ENCODE measurements at regions not wholly inside any gene's neighbourhood (a gene's known extent, or its start where the extent isn't known, plus 50 kb on each side); places are given as distances from the start of the nearest gene placed in this dataset.
A peak's percentile ranks its signal among the peaks of the same experiment; 100 is the strongest.
"Not testable (repeated sequence)": the region's sequence is repeated elsewhere in the genome, so short reads cannot be mapped to it uniquely, and the experiment has no call there.

DNA sequence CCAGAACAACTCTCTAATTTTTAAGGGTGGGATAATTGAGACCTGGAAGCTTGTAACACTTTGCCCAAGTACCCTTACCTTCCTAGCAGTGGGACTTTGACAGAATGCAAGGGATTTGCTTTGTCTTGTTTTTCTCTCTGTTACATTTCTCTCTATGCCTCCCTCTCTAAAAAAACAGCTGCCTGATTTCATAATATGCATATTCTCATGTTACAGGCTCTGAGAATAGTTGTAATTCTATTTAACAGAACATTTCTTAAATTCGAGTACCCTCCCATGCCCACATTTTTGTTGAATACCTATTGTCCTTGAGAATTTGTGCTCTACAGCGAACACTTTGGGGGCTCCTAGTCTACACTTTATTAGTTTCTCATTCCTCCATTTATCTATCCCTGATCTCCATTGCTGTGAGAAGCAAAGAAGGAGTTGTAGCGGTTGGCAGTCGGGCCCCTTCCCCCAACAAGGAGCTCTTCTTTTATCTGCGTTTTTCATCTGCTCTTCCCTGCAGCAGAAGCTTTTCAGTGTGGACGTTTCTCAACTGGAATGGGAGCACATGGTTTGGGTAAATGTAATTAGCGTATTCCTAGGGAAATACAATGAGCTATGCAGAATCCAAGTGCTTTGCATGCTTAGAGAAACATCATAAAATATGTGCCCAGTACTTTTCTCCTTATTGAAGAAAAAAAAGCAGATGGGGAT is 117.7 kb upstream of the CCDC90B start:
- 76% methylated on average over 7 of the region's 7 CpGs for WGBS
- no peak overlapping the region for H3K9ac ChIP-seq (ENCODE audit: low read depth, low read length)
- H3K27ac ChIP-seq (ENCODE audit: low read depth, low read length): no peak overlapping the region
- 0 out of 2 replicates have a peak, but pooled peaks cover 8% of the 10 kb centered on the region for H3K4me1 ChIP-seq (ENCODE audit: insufficient read depth, low read length)
- H3K27me3 ChIP-seq (ENCODE audit: insufficient read depth, low read length): no peaks in the 10 kb centered on the region
- no peaks in the 10 kb centered on the region for H3K9me3 ChIP-seq (ENCODE audit: insufficient read depth, low read depth, low read length)
- no peaks in the 10 kb centered on the region for H3K36me3 ChIP-seq (ENCODE audit: insufficient read depth, low read length)
- no peak overlapping the region for H3K4me3 ChIP-seq (ENCODE audit: low read length)

- Histone ChIP-seq H3K4me3 (ENCODE audit: low read length) (no peak overlapping the region), H3K9ac (ENCODE audit: low read depth, low read length) (no peak overlapping the region), H3K4me1 (ENCODE audit: insufficient read depth, low read length) (0 out of 2 replicates have a peak, but pooled peaks cover 8% of the 10 kb centered on the region), H3K36me3 (ENCODE audit: insufficient read depth, low read length) (no peaks in the 10 kb centered on the region), H3K27me3 (ENCODE audit: insufficient read depth, low read length) (no peaks in the 10 kb centered on the region), H3K9me3 (ENCODE audit: insufficient read depth, low read depth, low read length) (no peaks in the 10 kb centered on the region), H3K27ac (ENCODE audit: low read depth, low read length) (no peak overlapping the region)
- WGBS: 93% methylated on average over 1 of the region's 1 CpG
Measured at GRCh38 chr11:83401506-83402225, 115.5 kb upstream of the CCDC90B start.

GRCh38 chr11:83394331-83394730 is 108.2 kb upstream of the CCDC90B start:
- Histone ChIP-seq H3K4me1 (ENCODE audit: insufficient read depth, low read length) (no peaks in the 10 kb centered on the region), H3K27ac (ENCODE audit: low read depth, low read length) (no peak overlapping the region), H3K9me3 (ENCODE audit: insufficient read depth, low read depth, low read length) (no peaks in the 10 kb centered on the region), H3K9ac (ENCODE audit: low read depth, low read length) (no peak overlapping the region), H3K4me3 (ENCODE audit: low read length) (no peak overlapping the region), H3K27me3 (ENCODE audit: insufficient read depth, low read length) (no peaks in the 10 kb centered on the region), H3K36me3 (ENCODE audit: insufficient read depth, low read length) (no peaks in the 10 kb centered on the region)
- WGBS: 91% methylated on average over 1 of the region's 1 CpG

- 100% methylated on average over 1 of the region's 1 CpG for WGBS
- H3K4me3 ChIP-seq (ENCODE audit: low read length): no peak overlapping the region
Measured at GRCh38 chr11:83392556-83392955, 106.4 kb upstream of the CCDC90B start.

DNA sequence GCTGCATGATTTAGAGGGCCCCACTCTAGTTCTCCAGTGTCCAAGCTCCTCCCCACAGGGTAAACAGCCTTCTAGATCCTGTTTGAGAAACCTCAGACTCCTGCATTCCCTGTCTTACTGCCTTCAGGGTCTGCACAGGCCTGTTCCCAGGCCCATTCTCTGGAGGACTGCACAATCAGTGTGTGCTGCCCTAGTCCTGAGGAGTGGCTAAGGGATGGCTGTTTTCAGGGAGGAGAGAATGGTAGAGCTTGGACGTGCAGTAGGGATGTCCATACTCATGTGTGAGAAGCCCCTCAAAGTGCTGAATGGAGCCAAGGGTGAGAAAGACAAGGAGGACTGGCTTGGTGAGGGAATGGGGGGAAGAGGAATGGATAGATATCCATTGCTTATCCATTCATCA is 103.8 kb upstream of the CCDC90B start:
- H3K4me3 ChIP-seq (ENCODE audit: low read length): no peak overlapping the region
- 85% methylated on average over 1 of the region's 1 CpG for WGBS
- H3K9ac ChIP-seq (ENCODE audit: low read depth, low read length): no peak overlapping the region
- no peaks in the 10 kb centered on the region for H3K4me1 ChIP-seq (ENCODE audit: insufficient read depth, low read length)
- no peaks in the 10 kb centered on the region for H3K27me3 ChIP-seq (ENCODE audit: insufficient read depth, low read length)
- no peaks in the 10 kb centered on the region for H3K36me3 ChIP-seq (ENCODE audit: insufficient read depth, low read length)
- H3K27ac ChIP-seq (ENCODE audit: low read depth, low read length): no peak overlapping the region
- H3K9me3 ChIP-seq (ENCODE audit: insufficient read depth, low read depth, low read length): no peaks in the 10 kb centered on the region

More at GRCh38 chr11:83392556-83392955, 106.4 kb upstream of the CCDC90B start:
- H3K9ac ChIP-seq (ENCODE audit: low read depth, low read length): no peak overlapping the region
- H3K9me3 ChIP-seq (ENCODE audit: insufficient read depth, low read depth, low read length): no peaks in the 10 kb centered on the region
- H3K4me1 ChIP-seq (ENCODE audit: insufficient read depth, low read length): no peaks in the 10 kb centered on the region
- H3K36me3 ChIP-seq (ENCODE audit: insufficient read depth, low read length): no peaks in the 10 kb centered on the region
- H3K27ac ChIP-seq (ENCODE audit: low read depth, low read length): no peak overlapping the region
- H3K27me3 ChIP-seq (ENCODE audit: insufficient read depth, low read length): no peaks in the 10 kb centered on the region

GRCh38 chr11:83383838-83384237 is 97.7 kb upstream of the CCDC90B start:
- 94% methylated on average over 1 of the region's 1 CpG for WGBS
- H3K4me3 ChIP-seq (ENCODE audit: low read length); H3K27me3 ChIP-seq (ENCODE audit: insufficient read depth, low read length); H3K4me1 ChIP-seq (ENCODE audit: insufficient read depth, low read length); H3K36me3 ChIP-seq (ENCODE audit: insufficient read depth, low read length); H3K9me3 ChIP-seq (ENCODE audit: insufficient read depth, low read depth, low read length); H3K27ac ChIP-seq (ENCODE audit: low read depth, low read length); H3K9ac ChIP-seq (ENCODE audit: low read depth, low read length): not testable (repeated sequence)

DNA sequence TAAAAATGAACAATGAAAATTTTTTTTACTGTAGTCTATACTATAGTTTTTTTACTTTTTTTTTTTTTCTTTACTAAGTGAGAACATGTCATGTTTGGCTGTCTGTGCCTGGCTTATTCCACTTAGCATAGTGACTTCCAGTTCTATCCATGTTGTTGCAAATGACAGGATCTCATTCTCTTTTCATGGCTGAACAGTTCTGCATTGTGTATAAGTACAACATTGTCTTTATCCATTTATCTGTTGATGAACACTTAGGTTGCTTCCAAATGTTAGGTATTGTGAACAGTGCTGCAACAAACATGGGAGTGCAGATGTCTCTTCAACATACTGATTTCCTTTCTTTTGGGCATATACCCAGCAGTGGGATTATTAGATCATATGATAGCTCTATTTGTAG is 88.1 kb upstream of the CCDC90B start:
- no peak overlapping the region for H3K4me3 ChIP-seq (ENCODE audit: low read length)
- H3K36me3 ChIP-seq (ENCODE audit: insufficient read depth, low read length): no peaks in the 10 kb centered on the region
- H3K9me3 ChIP-seq (ENCODE audit: insufficient read depth, low read depth, low read length): peaks cover 5% of the 10 kb centered on the region
- H3K9ac ChIP-seq (ENCODE audit: low read depth, low read length): no peak overlapping the region
- H3K4me1 ChIP-seq (ENCODE audit: insufficient read depth, low read length): no peaks in the 10 kb centered on the region
- no peak overlapping the region for H3K27ac ChIP-seq (ENCODE audit: low read depth, low read length)
- H3K27me3 ChIP-seq (ENCODE audit: insufficient read depth, low read length): no peaks in the 10 kb centered on the region

GRCh38 chr11:83371489-83371888 is 85.3 kb upstream of the CCDC90B start:
- no peak overlapping the region for H3K27ac ChIP-seq (ENCODE audit: low read depth, low read length)
- no peaks in the 10 kb centered on the region for H3K4me1 ChIP-seq (ENCODE audit: insufficient read depth, low read length)
- no peaks in the 10 kb centered on the region for H3K36me3 ChIP-seq (ENCODE audit: insufficient read depth, low read length)
- peaks cover 30% of the 10 kb centered on the region for H3K9me3 ChIP-seq (ENCODE audit: insufficient read depth, low read depth, low read length)
- H3K27me3 ChIP-seq (ENCODE audit: insufficient read depth, low read length): no peaks in the 10 kb centered on the region
- no peak overlapping the region for H3K9ac ChIP-seq (ENCODE audit: low read depth, low read length)
- H3K4me3 ChIP-seq (ENCODE audit: low read length): no peak overlapping the region

- H3K27me3 ChIP-seq (ENCODE audit: insufficient read depth, low read length): no peaks in the 10 kb centered on the region
Measured at GRCh38 chr11:83367745-83368144, 81.6 kb upstream of the CCDC90B start.

DNA sequence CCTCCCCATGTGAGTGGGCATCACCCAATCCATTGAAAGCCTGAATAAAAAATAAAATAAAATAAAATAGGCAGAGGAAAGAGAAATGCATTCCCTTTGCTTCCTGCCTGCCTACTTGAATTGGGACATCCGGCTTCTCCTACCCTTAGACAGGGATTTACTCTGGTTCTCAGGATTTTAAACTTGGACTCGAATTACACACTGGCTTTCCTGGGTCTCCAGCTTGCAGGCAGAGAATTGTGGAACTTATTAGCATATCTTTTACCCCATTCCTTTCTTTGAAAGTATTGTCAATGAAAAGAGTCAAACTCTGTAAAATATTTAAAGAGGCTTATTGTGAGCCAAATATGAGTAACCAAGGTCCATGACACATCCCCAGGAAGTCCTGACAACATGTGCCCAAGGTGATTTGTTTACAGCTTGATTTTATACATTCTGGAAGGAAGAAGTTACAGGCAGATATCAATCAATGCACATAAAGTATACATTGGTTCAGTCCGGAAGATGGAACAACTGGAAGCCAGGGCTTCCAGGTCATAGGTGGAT is 78.4 kb upstream of the CCDC90B start:
- H3K4me3 ChIP-seq (ENCODE audit: low read length): no peak overlapping the region
- 75% methylated on average over 3 of the region's 3 CpGs for WGBS

More at GRCh38 chr11:83367745-83368144, 81.6 kb upstream of the CCDC90B start:
- 95% methylated on average over 7 of the region's 7 CpGs for WGBS
- Histone ChIP-seq H3K9me3 (ENCODE audit: insufficient read depth, low read depth, low read length) (peaks cover 34% of the 10 kb centered on the region), H3K9ac (ENCODE audit: low read depth, low read length) (no peak overlapping the region), H3K4me1 (ENCODE audit: insufficient read depth, low read length) (peaks cover 25% of the 10 kb centered on the region), H3K27ac (ENCODE audit: low read depth, low read length) (no peak overlapping the region), H3K36me3 (ENCODE audit: insufficient read depth, low read length) (no peaks in the 10 kb centered on the region), H3K4me3 (ENCODE audit: low read length) (no peak overlapping the region)

DNA sequence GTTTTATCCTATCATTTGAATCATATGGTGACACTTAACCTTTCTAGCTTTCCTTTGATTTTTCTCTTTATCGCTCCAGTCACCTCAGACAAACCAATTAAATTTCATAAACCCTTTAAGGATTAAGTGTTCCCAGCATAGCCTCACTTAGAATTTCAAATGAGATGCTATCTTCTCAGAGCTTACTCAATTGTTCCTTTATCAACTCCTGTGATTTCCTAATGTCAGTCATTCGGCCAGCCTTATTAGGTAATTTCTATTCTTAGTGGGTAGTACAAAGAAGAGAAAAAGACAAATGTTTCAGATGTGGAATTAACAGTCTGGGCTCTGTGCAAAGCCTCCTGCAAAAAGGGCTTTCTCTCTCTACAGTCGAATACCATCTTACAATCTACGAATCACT is 77.1 kb upstream of the CCDC90B start:
- 48% methylated on average over 4 of the region's 4 CpGs for WGBS
- peaks cover 27% of the 10 kb centered on the region for H3K4me1 ChIP-seq (ENCODE audit: insufficient read depth, low read length)
- no peaks in the 10 kb centered on the region for H3K36me3 ChIP-seq (ENCODE audit: insufficient read depth, low read length)
- no peak overlapping the region for H3K4me3 ChIP-seq (ENCODE audit: low read length)
- no peak overlapping the region for H3K9ac ChIP-seq (ENCODE audit: low read depth, low read length)
- H3K27me3 ChIP-seq (ENCODE audit: insufficient read depth, low read length): no peaks in the 10 kb centered on the region
- peak overlapping the region; percentile 25; the same call in 1 of the 2 replicates for H3K27ac ChIP-seq (ENCODE audit: low read depth, low read length)
- peaks cover 24% of the 10 kb centered on the region for H3K9me3 ChIP-seq (ENCODE audit: insufficient read depth, low read depth, low read length)

More for the DNA sequence above, 78.4 kb upstream of the CCDC90B start:
- Histone ChIP-seq H3K9me3 (ENCODE audit: insufficient read depth, low read depth, low read length) (peaks cover 32% of the 10 kb centered on the region), H3K36me3 (ENCODE audit: insufficient read depth, low read length) (no peaks in the 10 kb centered on the region), H3K9ac (ENCODE audit: low read depth, low read length) (no peak overlapping the region), H3K4me1 (ENCODE audit: insufficient read depth, low read length) (peaks cover 27% of the 10 kb centered on the region), H3K27ac (ENCODE audit: low read depth, low read length) (peak overlapping the region; percentile 2; the same call in 1 of the 2 replicates), H3K27me3 (ENCODE audit: insufficient read depth, low read length) (no peaks in the 10 kb centered on the region)
